Stomach (tissue), 8 donors: ENCODE measurements at regions not wholly inside any gene's neighbourhood (a gene's known extent, or its start where the extent isn't known, plus 50 kb on each side); places are given as distances from the start of the nearest gene placed in this dataset.

Source experiments
- DNase-seq, 2 donors: peaks; one replicate each; pipeline versions ENCODE4 v3.0.0 to v3.0.0-alpha.2; 2013 to 2019
- H3K27ac ChIP-seq, 5 donors: fragments of 200-600 bp in 4 of 5; sonication (generic) in 4 of 5; one replicate each; pipeline ENCODE4 v1.5.1; 2013 to 2019; ENCODE audit warnings: mild to moderate bottlenecking in 1 of 5, moderate library complexity in 1 of 5
- H3K27me3 ChIP-seq, 3 donors: fragments of 200-600 bp; sonication (generic); one replicate each; pipeline ENCODE4 v1.5.1; 2017 to 2019; ENCODE audit warnings: mixed run types in 1 of 3
- H3K36me3 ChIP-seq, 4 donors: fragments of 200-600 bp; sonication (generic); 1 replicate in 3 of 4; 2 replicates in 1 of 4; pipeline ENCODE4 v1.5.1; 2016 to 2019
- H3K4me1 ChIP-seq, 4 donors: fragments of 200-600 bp; sonication (generic); one replicate each; pipeline ENCODE4 v1.5.1; 2016 to 2019
- H3K4me3 ChIP-seq, 4 donors: fragments of 200-600 bp; sonication (generic) in 3 of 4; one replicate each; pipeline ENCODE4 v1.5.1; 2016 to 2019; ENCODE audit warnings: mild to moderate bottlenecking in 1 of 4
- H3K9me3 ChIP-seq, 4 donors: fragments of 200-600 bp; sonication (generic); one replicate each; pipeline ENCODE4 v1.5.1; 2016 to 2019
- EP300 ChIP-seq: sonication (generic); formaldehyde crosslinking; IDR thresholded peaks from one replicate; pipeline ENCODE4 v1.6.1; 2017; ENCODE audit warnings: antibody characterized with exemption
- POLR2A ChIP-seq, 4 donors: fragments of 450-650 bp; IDR thresholded peaks; one replicate each; pipeline ENCODE4 v1.6.1; 2016; ENCODE audit warnings: antibody characterized with exemption in 4 of 4, control low read depth in 2 of 4, mild to moderate bottlenecking in 1 of 4, moderate library complexity in 1 of 4
- POLR2AphosphoS5 ChIP-seq, 3 donors: sonication (generic); formaldehyde crosslinking; IDR thresholded peaks; one replicate each; pipeline ENCODE4 v1.6.1; 2016; ENCODE audit warnings: antibody characterized with exemption in 3 of 3
- WGBS, 5 donors: extraction: QIAGEN DNeasy Blood & Tissue Kit in 3 of 5; methylation state at CpG; one replicate each; pipeline versions ENCODE4 v1.1.5 to v1.1.7; 2013 to 2018; 5-methylcytosine and 5-hydroxymethylcytosine counted together
- intact Hi-C: fragments of 100-400 bp; cut with DNase I; formaldehyde crosslinking; loops from one replicate; pipeline ENCODE4 v1.15.1; 2023; ENCODE audit warnings: low total_unique reads
- TF ChIP-seq, protein P1 (sequence below), 7 experiments: fragments of 450-650 bp in 4 of 7; fragments of 200-600 bp in 3 of 7; sonication (generic) in 3 of 7; IDR thresholded peaks; one replicate each; pipeline ENCODE4 v1.5.1; 2016 to 2019; ENCODE audit warnings: antibody characterized with exemption in 7 of 7, control low read depth in 2 of 7, mild to moderate bottlenecking in 1 of 7
- donor health status: healthy with polysubstance abuse.
- donor health status: Bipolar disorder and iron deficiency.
- donor health status: healthy.

DNA sequence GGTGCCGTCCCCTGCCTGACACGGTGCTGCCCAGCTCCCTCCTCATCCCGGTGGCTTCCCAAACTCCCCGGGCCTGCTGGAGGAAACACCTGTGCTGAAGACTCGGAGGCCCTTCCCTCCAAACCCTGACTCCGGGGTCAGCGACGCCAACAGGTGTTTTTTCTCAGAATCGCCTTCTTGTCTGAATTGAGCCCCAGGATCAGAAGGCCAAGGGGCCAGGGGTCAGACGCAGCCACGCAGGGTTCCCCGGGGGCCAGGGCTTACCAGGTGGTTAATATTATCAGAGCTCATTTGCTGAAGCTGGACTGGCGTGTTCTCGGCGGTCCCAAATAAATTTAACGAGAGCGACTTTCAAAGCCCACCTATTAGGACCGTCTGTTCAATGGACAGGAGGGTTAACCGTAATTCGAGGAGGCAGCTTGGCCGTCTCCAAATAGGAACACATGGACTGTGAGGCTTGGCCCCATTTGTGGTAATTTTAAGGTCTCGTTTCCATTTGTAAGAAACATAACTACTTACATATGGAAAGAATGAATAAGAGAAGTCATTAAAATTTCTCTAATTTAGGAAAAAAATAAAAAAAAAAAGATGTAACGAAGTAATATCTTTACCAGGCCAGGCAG is 239.3 kb downstream of the CRLF2 start:
- Histone ChIP-seq H3K36me3 (no peaks in the 10 kb centered on the region), H3K27ac (no peak overlapping the region), H3K27me3 (peaks cover 0 to 5% (median 0%) of the 10 kb centered on the region in 3 donors), H3K9me3 (peaks cover 0 to 50% (median 28%) of the 10 kb centered on the region in 4 donors), H3K4me3 (no peak overlapping the region), H3K4me1 (no peaks in the 10 kb centered on the region)
- no peak for DNase-seq
- 64 to 74% (median 71%) methylated on average over 19 to 23 of the region's 23 CpGs for WGBS, 5 donors
- TF ChIP-seq POLR2A (IDR thresholded peaks at IDR 0.05) (no peak), EP300 (no peak), POLR2AphosphoS5 (IDR thresholded peaks at IDR 0.05) (no peak)
- TF ChIP-seq, protein P1, sequence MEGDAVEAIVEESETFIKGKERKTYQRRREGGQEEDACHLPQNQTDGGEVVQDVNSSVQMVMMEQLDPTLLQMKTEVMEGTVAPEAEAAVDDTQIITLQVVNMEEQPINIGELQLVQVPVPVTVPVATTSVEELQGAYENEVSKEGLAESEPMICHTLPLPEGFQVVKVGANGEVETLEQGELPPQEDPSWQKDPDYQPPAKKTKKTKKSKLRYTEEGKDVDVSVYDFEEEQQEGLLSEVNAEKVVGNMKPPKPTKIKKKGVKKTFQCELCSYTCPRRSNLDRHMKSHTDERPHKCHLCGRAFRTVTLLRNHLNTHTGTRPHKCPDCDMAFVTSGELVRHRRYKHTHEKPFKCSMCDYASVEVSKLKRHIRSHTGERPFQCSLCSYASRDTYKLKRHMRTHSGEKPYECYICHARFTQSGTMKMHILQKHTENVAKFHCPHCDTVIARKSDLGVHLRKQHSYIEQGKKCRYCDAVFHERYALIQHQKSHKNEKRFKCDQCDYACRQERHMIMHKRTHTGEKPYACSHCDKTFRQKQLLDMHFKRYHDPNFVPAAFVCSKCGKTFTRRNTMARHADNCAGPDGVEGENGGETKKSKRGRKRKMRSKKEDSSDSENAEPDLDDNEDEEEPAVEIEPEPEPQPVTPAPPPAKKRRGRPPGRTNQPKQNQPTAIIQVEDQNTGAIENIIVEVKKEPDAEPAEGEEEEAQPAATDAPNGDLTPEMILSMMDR (IDR thresholded peaks at IDR 0.05) = no peak
- intact Hi-C loops = no loop called here

DNA sequence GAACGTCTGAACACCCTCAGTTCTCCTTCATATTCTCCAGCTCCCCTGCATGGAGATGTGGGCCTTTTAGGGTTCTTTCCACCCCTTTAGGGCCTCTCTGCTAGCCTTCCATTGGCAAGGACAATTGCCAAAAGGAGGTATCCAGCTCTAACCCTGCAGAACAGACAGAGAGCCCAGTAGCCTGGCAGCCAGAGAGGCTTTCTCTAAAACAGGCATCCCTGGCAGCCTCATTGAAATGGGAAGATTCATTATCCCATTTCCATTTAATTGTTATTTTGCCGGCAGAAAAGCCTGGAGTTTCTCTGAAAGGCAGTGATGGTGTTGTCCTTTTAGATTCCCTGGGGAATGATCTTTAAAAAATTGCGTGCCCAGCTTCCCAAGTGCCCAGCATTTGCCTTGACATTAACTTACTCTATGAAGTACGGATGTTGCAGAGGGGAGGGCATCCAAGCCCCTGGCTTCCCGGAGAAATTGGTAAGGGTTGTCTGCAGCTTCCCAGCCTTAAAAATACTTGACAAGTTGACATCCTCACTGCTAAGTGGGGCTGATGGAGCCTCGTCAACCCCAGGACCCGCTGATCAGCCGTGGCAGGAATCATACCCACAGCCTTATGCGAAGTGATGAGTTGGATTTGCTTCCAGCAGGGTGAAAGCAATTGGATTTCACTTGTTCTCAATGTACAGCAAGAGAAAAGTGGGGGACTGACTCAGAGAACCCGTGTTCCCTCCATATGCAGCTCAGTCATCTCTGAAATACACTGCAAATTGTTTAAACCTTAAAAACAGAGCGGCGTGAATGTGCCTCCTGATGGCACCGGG is 244.1 kb downstream of the CRLF2 start:
- H3K27me3 ChIP-seq = peaks cover 0 to 8% (median 0%) of the 10 kb centered on the region in 3 donors
- intact Hi-C loops = no loop called here
- H3K4me3 ChIP-seq = no peak overlapping the region
- no peaks in the 10 kb centered on the region for H3K36me3 ChIP-seq
- H3K9me3 ChIP-seq = peaks cover 0 to 33% (median 17%) of the 10 kb centered on the region in 4 donors
- WGBS, 5 donors = 74 to 83% (median 78%) methylated on average over 13 of the region's 13 CpGs
- no peak for TF ChIP-seq EP300
- no peak for TF ChIP-seq POLR2A (IDR thresholded peaks at IDR 0.05)
- TF ChIP-seq, protein P1 (IDR thresholded peaks at IDR 0.05) = no peak
- no peak for TF ChIP-seq POLR2AphosphoS5 (IDR thresholded peaks at IDR 0.05)
- H3K27ac ChIP-seq = no peak overlapping the region
- DNase-seq = no peak
- no peaks in the 10 kb centered on the region for H3K4me1 ChIP-seq

DNA sequence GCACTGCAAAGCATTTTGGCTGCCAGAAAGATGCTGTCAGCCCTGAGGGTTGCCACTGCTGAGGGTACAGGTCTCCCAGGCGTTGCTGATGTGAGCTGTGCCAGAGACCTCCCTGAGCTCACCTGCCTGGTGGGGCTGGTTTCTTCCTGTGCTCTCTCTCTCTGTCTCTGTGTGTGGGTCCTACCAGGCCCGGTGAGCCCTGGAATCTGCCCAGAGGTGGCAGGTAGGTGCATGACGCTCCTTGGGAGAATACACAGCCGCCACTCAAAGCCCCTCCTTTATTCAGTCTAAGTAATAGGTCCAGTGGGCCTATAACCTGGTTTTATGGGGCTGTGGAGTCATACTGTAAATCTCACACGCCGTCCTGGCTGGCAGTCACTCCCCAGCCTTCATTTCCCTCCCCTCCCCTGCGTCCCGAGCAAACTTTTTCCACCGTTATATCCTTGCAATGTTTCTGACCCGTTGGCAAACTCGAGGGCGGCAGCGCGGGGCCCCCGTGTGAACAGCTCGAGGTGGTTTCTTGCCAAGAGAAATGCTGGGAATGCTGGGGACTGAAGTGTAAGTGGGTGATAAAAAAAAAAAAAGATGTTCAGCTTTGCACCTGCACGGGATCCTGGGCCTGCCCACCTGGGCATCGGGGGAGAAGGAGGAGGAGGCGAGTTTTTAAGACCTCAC is 245.9 kb downstream of the CRLF2 start:
- H3K27ac ChIP-seq = no peak overlapping the region
- no peaks in the 10 kb centered on the region for H3K36me3 ChIP-seq
- H3K9me3 ChIP-seq = peaks cover 0 to 19% (median 3%) of the 10 kb centered on the region in 4 donors
- TF ChIP-seq POLR2A (IDR thresholded peaks at IDR 0.05) (no peak), EP300 (no peak), POLR2AphosphoS5 (IDR thresholded peaks at IDR 0.05) (no peak)
- TF ChIP-seq, protein P1 (IDR thresholded peaks at IDR 0.05) = no peak
- no peak overlapping the region for H3K4me3 ChIP-seq
- WGBS, 5 donors = 77 to 83% (median 81%) methylated on average over 19 of the region's 19 CpGs
- intact Hi-C loops = no loop called here
- no peaks in the 10 kb centered on the region for H3K4me1 ChIP-seq
- peaks cover 0 to 11% (median 0%) of the 10 kb centered on the region in 3 donors for H3K27me3 ChIP-seq
- DNase-seq = no peak

DNA sequence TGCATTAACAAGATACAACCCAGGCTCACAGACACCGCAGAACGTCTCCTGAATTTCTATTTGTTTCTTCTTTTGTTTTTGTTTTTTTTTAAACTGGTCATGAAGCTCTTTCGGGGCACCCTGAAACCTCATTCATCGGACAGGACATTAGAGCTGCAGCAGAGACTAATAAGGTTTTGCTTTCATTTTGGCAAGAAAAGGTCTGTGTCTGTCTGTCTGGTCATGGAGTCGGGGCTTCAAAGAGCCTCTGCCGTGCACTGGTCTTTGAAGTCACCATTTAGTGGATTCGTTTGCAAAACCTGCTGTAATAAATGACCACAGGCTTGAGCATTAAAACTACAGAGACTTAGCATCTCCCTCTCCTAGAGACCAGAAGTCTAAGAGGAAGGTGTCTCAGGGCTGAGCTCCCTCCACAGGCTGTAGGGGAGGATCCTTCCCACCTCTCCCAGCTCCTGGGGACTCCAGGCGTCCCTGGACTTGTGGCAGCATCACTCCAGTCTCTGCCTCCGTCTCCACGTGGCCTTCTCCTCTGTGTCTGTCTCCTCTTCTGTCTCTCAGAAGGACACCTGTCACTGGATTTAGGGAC is 247.5 kb downstream of the CRLF2 start:
- Histone ChIP-seq H3K4me1 (no peaks in the 10 kb centered on the region), H3K27ac (no peak overlapping the region), H3K4me3 (no peak overlapping the region), H3K27me3 (peaks cover 0 to 17% (median 0%) of the 10 kb centered on the region in 3 donors), H3K9me3 (peaks cover 0 to 13% (median 0%) of the 10 kb centered on the region in 4 donors), H3K36me3 (no peaks in the 10 kb centered on the region)
- TF ChIP-seq POLR2A (IDR thresholded peaks at IDR 0.05) (no peak), EP300 (no peak), POLR2AphosphoS5 (IDR thresholded peaks at IDR 0.05) (no peak)
- TF ChIP-seq, protein P1 (IDR thresholded peaks at IDR 0.05) = no peak
- DNase-seq = no peak
- 45 to 59% (median 54%) methylated on average over 10 of the region's 10 CpGs for WGBS, 5 donors
- intact Hi-C loops = no loop called here
